Gastroesophageal sphincter (tissue), 4 donors: ENCODE measurements at regions not wholly inside any gene's neighbourhood (a gene's known extent, or its start where the extent isn't known, plus 50 kb on each side); places are given as distances from the start of the nearest gene placed in this dataset.

Experiments used
- ATAC-seq: fragments of 150-250 bp; one replicate; pipeline ENCODE4 v1.9.1; 2016; ENCODE audit warnings: mild to moderate bottlenecking, moderate library complexity
- H3K27ac ChIP-seq, 4 donors: fragments of 200-600 bp; sonication (generic) in 3 of 4; 1 replicate in 3 of 4; 2 replicates in 1 of 4; pipeline ENCODE4 v1.5.1; 2016 to 2019
- H3K27me3 ChIP-seq: fragments of 200-600 bp; sonication (generic); one replicate; pipeline ENCODE4 v1.5.1; 2019
- H3K36me3 ChIP-seq, 2 donors: fragments of 200-600 bp; sonication (generic); one replicate each; pipeline ENCODE4 v1.5.1; 2019; ENCODE audit warnings: control low read depth in 1 of 2
- H3K4me1 ChIP-seq, 3 donors: fragments of 200-600 bp; sonication (generic); 1 replicate in 2 of 3; 2 replicates in 1 of 3; pipeline ENCODE4 v1.5.1; 2016 to 2019; ENCODE audit warnings: control low read depth in 2 of 3
- H3K4me3 ChIP-seq, 2 donors: fragments of 200-600 bp; sonication (generic); one replicate each; pipeline ENCODE4 v1.5.1; 2019; ENCODE audit warnings: mild to moderate bottlenecking in 1 of 2, moderate library complexity in 1 of 2
- H3K9me3 ChIP-seq, 3 donors: fragments of 200-600 bp; sonication (generic); one replicate each; pipeline ENCODE4 v1.5.1; 2017 to 2019; ENCODE audit warnings: control low read depth in 2 of 3
- CTCF ChIP-seq, 4 experiments: fragments of 200-600 bp in 2 of 4; fragments of 450-650 bp in 2 of 4; sonication (generic) in 1 of 4; IDR thresholded peaks; one replicate each; pipeline ENCODE4 v1.5.1; 2017 to 2019; ENCODE audit warnings: antibody characterized with exemption in 4 of 4, mild to moderate bottlenecking in 2 of 4, moderate library complexity in 2 of 4
- EP300 ChIP-seq: sonication (generic); formaldehyde crosslinking; IDR thresholded peaks from one replicate; pipeline ENCODE4 v1.6.1; 2017; ENCODE audit warnings: antibody characterized with exemption, mild to moderate bottlenecking
- POLR2A ChIP-seq, 2 donors: fragments of 450-650 bp; IDR thresholded peaks; one replicate each; pipeline ENCODE4 v1.6.1; 2017; ENCODE audit warnings: antibody characterized with exemption in 2 of 2, mild to moderate bottlenecking in 2 of 2, moderate library complexity in 1 of 2
- POLR2AphosphoS5 ChIP-seq: sonication (generic); formaldehyde crosslinking; IDR thresholded peaks from one replicate; pipeline ENCODE4 v1.6.1; 2017; ENCODE audit warnings: antibody characterized with exemption
- WGBS, 2 donors: methylation state at CpG; one replicate each; pipeline ENCODE4 v1.1.5; 2018; ENCODE audit warnings: low coverage in 1 of 2; 5-methylcytosine and 5-hydroxymethylcytosine counted together

DNA sequence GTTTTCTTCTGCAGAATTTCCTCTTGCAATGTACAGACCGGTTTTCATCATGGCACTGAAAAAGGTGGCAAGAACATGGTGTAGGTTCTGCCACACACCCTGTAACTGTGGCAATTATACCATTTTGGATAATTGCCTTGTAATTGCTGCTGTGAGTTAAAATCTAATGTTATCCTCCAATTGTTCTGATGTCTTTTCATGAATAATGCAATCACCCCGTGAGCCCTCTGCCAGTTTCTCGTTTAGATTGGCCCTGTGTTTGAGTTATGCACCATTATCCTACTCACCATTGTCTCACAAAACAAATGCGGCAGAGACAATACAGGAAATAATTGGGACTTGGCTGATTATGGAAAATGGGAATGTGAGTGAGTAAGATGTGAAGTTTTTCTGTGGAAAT lies 61.8 kb upstream of the MTNR1B start:
- no peak for ATAC-seq
- WGBS, 2 donors, result 73 to 75% methylated on average over 4 of the region's 4 CpGs
- no peaks in the 10 kb centered on the region for H3K27me3 ChIP-seq

DNA sequence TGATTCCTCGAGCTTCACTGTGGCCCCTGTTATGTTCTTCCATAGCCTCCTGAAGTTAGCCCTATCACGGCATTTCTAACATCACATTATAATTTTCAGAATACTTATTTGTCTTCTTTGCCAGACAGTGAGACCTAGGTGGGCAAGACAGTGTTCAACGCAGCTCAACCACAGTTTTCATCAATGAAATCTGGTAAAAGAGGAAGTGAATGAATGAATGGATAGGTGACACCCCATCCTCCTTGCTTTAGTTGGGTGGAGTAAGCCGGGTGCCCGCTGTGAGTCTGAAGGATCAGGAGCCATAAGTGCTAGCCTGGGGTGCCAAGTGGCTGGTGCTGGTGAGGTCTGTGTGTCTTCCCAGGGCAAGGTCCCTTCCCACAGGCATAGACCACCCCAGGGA lies 60.2 kb upstream of the MTNR1B start:
- no peak for TF ChIP-seq CTCF (IDR thresholded peaks at IDR 0.05)
- TF ChIP-seq POLR2AphosphoS5, result no peak
- no peak for TF ChIP-seq EP300
- TF ChIP-seq POLR2A (IDR thresholded peaks at IDR 0.05), result no peak
- H3K9me3 ChIP-seq, result no peaks in the 10 kb centered on the region
- H3K4me1 ChIP-seq, result no peaks in the 10 kb centered on the region
- ATAC-seq, result no peak
- WGBS, 2 donors, result 90 to 95% methylated on average over 5 of the region's 5 CpGs
- no peaks in the 10 kb centered on the region for H3K36me3 ChIP-seq
- no peak overlapping the region for H3K27ac ChIP-seq
- H3K27me3 ChIP-seq, result no peaks in the 10 kb centered on the region
- H3K4me3 ChIP-seq, result no peak overlapping the region

More for the DNA sequence above, 61.8 kb upstream of the MTNR1B start:
- TF ChIP-seq EP300, result no peak
- no peak for TF ChIP-seq POLR2A (IDR thresholded peaks at IDR 0.05)
- no peak for TF ChIP-seq POLR2AphosphoS5
- Histone ChIP-seq H3K36me3 (no peaks in the 10 kb centered on the region), H3K4me3 (no peak overlapping the region), H3K9me3 (no peaks in the 10 kb centered on the region), H3K27ac (no peak overlapping the region), H3K4me1 (no peaks in the 10 kb centered on the region)

GRCh38 chr11:92911478-92911877 lies 58.0 kb upstream of the MTNR1B start:
- no peak overlapping the region for H3K4me3 ChIP-seq
- no peak for ATAC-seq
- no peaks in the 10 kb centered on the region for H3K36me3 ChIP-seq
- TF ChIP-seq POLR2AphosphoS5, result no peak
- no peak for TF ChIP-seq POLR2A (IDR thresholded peaks at IDR 0.05)
- no peak for TF ChIP-seq EP300
- no peak for TF ChIP-seq CTCF (IDR thresholded peaks at IDR 0.05)
- H3K27me3 ChIP-seq, result no peaks in the 10 kb centered on the region
- H3K4me1 ChIP-seq, result no peaks in the 10 kb centered on the region
- 83 to 87% methylated on average over 2 of the region's 2 CpGs for WGBS, 2 donors
- no peaks in the 10 kb centered on the region for H3K9me3 ChIP-seq
- no peak overlapping the region for H3K27ac ChIP-seq

- TF ChIP-seq EP300 (no peak), POLR2A (IDR thresholded peaks at IDR 0.05) (no peak), POLR2AphosphoS5 (no peak), CTCF (IDR thresholded peaks at IDR 0.05) (no peak)
- ATAC-seq, result no peak
These were observed 53.9 kb upstream of the MTNR1B start for GRCh38 chr11:92915551-92915950.

DNA sequence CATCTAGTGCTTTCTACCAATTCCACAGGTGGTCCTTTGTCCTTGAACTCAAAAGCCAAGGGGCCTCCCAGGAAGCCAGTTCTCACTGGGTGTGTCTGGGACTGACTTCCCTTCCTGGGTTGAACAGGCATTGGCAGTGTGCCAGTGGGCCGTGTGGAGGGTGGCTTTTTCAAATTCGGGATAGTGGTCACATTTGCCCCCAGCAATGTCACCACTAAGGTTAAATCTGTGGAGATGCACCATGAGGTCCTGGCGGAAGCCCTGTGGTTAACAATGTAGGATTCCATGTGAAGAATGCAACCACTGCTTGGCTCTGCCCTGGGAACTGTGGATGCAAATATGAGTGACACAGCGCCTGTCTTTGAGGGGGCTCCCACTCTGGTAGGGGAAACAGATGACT lies 53.2 kb upstream of the MTNR1B start:
- Histone ChIP-seq H3K9me3 (no peaks in the 10 kb centered on the region), H3K36me3 (no peaks in the 10 kb centered on the region), H3K27me3 (no peaks in the 10 kb centered on the region), H3K4me3 (no peak overlapping the region), H3K4me1 (no peaks in the 10 kb centered on the region), H3K27ac (no peak overlapping the region)
- ATAC-seq, result no peak
- no peak for TF ChIP-seq POLR2AphosphoS5
- no peak for TF ChIP-seq POLR2A (IDR thresholded peaks at IDR 0.05)
- TF ChIP-seq CTCF (IDR thresholded peaks at IDR 0.05), result no peak
- TF ChIP-seq EP300, result no peak
- WGBS, 2 donors, result 72% methylated on average over 3 of the region's 4 CpGs; no CpG with 5 or more reads in 1 of the 2 donors

More at GRCh38 chr11:92915551-92915950, 53.9 kb upstream of the MTNR1B start:
- WGBS, 2 donors, result 98% methylated on average over 21 of the region's 39 CpGs; no CpG with 5 or more reads in 1 of the 2 donors
- H3K27ac ChIP-seq, result no peak overlapping the region
- no peak overlapping the region for H3K4me3 ChIP-seq
- no peaks in the 10 kb centered on the region for H3K27me3 ChIP-seq
- H3K4me1 ChIP-seq, result no peaks in the 10 kb centered on the region
- no peaks in the 10 kb centered on the region for H3K9me3 ChIP-seq
- no peaks in the 10 kb centered on the region for H3K36me3 ChIP-seq
